Stimulated activated naive CD8-positive, alpha-beta T cell treated with anti-CD3 and anti-CD28 coated beads, Interleukin-15, Interleukin-2, amounts not matched to agents 100 ng/mL and 50 ng/mL, for 24 hours (primary cell): ENCODE measurements at regions not wholly inside any gene's neighbourhood (a gene's known extent, or its start where the extent isn't known, plus 50 kb on each side); places are given as distances from the start of the nearest gene placed in this dataset.

Experiments
- H3K27ac Mint-ChIP-seq: one replicate; pipeline ENCODE4 v1.8.0; 2021; ENCODE audit warnings: mild to moderate bottlenecking, mixed read lengths
- H3K27me3 Mint-ChIP-seq: one replicate; pipeline ENCODE4 v1.8.0; 2021; ENCODE audit warnings: mixed read lengths
- H3K36me3 Mint-ChIP-seq: one replicate; pipeline ENCODE4 v1.8.0; 2021; ENCODE audit warnings: low read depth, mixed read lengths
- H3K4me1 Mint-ChIP-seq: one replicate; pipeline ENCODE4 v1.8.0; 2021; ENCODE audit warnings: low read depth, mixed read lengths
- H3K4me3 Mint-ChIP-seq: one replicate; pipeline ENCODE4 v1.8.0; 2021; ENCODE audit warnings: mild to moderate bottlenecking, mixed read lengths
- H3K9me3 Mint-ChIP-seq: one replicate; pipeline ENCODE4 v1.8.0; 2021; ENCODE audit warnings: mixed read lengths

GRCh38 chr22:47691152-47691895, 928.9 kb downstream of the TBC1D22A start:
- no peaks in the 10 kb centered on the region for H3K4me1 Mint-ChIP-seq
- H3K36me3 Mint-ChIP-seq, result no peaks in the 10 kb centered on the region
- no peak overlapping the region for H3K27ac Mint-ChIP-seq
- H3K4me3 Mint-ChIP-seq, result no peak overlapping the region
- H3K27me3 Mint-ChIP-seq, result peaks cover 5% of the 10 kb centered on the region
- H3K9me3 Mint-ChIP-seq, result no peaks in the 10 kb centered on the region

- Mint-ChIP-seq H3K36me3 (no peaks in the 10 kb centered on the region), H3K27ac (no peak overlapping the region), H3K27me3 (peaks cover 5% of the 10 kb centered on the region), H3K9me3 (no peaks in the 10 kb centered on the region), H3K4me1 (no peaks in the 10 kb centered on the region), H3K4me3 (no peak overlapping the region)
Observed at GRCh38 chr22:47690586-47690985, 928.1 kb downstream of the TBC1D22A start.

GRCh38 chr22:47690166-47690565, 927.7 kb downstream of the TBC1D22A start:
- H3K4me3 Mint-ChIP-seq, result no peak overlapping the region
- H3K27ac Mint-ChIP-seq, result no peak overlapping the region
- no peaks in the 10 kb centered on the region for H3K9me3 Mint-ChIP-seq
- peaks cover 5% of the 10 kb centered on the region for H3K27me3 Mint-ChIP-seq
- H3K36me3 Mint-ChIP-seq, result no peaks in the 10 kb centered on the region
- no peaks in the 10 kb centered on the region for H3K4me1 Mint-ChIP-seq

GRCh38 chr22:47687776-47688175, 925.3 kb downstream of the TBC1D22A start:
- Mint-ChIP-seq H3K27me3 (peaks cover 5% of the 10 kb centered on the region), H3K9me3 (no peaks in the 10 kb centered on the region), H3K27ac (no peak overlapping the region), H3K4me3 (no peak overlapping the region), H3K36me3 (no peaks in the 10 kb centered on the region), H3K4me1 (no peaks in the 10 kb centered on the region)

- H3K4me3 Mint-ChIP-seq, result no peak overlapping the region
- no peaks in the 10 kb centered on the region for H3K36me3 Mint-ChIP-seq
- no peaks in the 10 kb centered on the region for H3K9me3 Mint-ChIP-seq
- H3K27ac Mint-ChIP-seq, result no peak overlapping the region
- no peaks in the 10 kb centered on the region for H3K4me1 Mint-ChIP-seq
- peaks cover 5% of the 10 kb centered on the region for H3K27me3 Mint-ChIP-seq
Observed at GRCh38 chr22:47687346-47687655, 924.9 kb downstream of the TBC1D22A start.

- Mint-ChIP-seq H3K4me3 (no peak overlapping the region), H3K4me1 (no peaks in the 10 kb centered on the region), H3K36me3 (no peaks in the 10 kb centered on the region), H3K27ac (no peak overlapping the region), H3K9me3 (no peaks in the 10 kb centered on the region), H3K27me3 (peaks cover 5% of the 10 kb centered on the region)
Observed at GRCh38 chr22:47686594-47687345, 924.3 kb downstream of the TBC1D22A start.

GRCh38 chr22:47681411-47682165, 919.1 kb downstream of the TBC1D22A start:
- peaks cover 10% of the 10 kb centered on the region for H3K27me3 Mint-ChIP-seq
- no peaks in the 10 kb centered on the region for H3K36me3 Mint-ChIP-seq
- H3K4me1 Mint-ChIP-seq, result no peaks in the 10 kb centered on the region
- H3K4me3 Mint-ChIP-seq, result no peak overlapping the region
- no peaks in the 10 kb centered on the region for H3K9me3 Mint-ChIP-seq
- H3K27ac Mint-ChIP-seq, result no peak overlapping the region

- Mint-ChIP-seq H3K27me3 (peaks cover 10% of the 10 kb centered on the region), H3K27ac (no peak overlapping the region), H3K4me1 (no peaks in the 10 kb centered on the region), H3K36me3 (no peaks in the 10 kb centered on the region), H3K9me3 (no peaks in the 10 kb centered on the region), H3K4me3 (no peak overlapping the region)
Observed at GRCh38 chr22:47678636-47679287, 916.3 kb downstream of the TBC1D22A start.

GRCh38 chr22:47678048-47678447, 915.6 kb downstream of the TBC1D22A start:
- Mint-ChIP-seq H3K36me3 (no peaks in the 10 kb centered on the region), H3K4me1 (no peaks in the 10 kb centered on the region), H3K27me3 (peaks cover 10% of the 10 kb centered on the region), H3K9me3 (no peaks in the 10 kb centered on the region), H3K27ac (no peak overlapping the region), H3K4me3 (no peak overlapping the region)

- Mint-ChIP-seq H3K9me3 (no peaks in the 10 kb centered on the region), H3K4me1 (no peaks in the 10 kb centered on the region), H3K27ac (no peak overlapping the region), H3K4me3 (no peak overlapping the region), H3K27me3 (peaks cover 10% of the 10 kb centered on the region), H3K36me3 (no peaks in the 10 kb centered on the region)
Observed at GRCh38 chr22:47676685-47677084, 914.2 kb downstream of the TBC1D22A start.

- H3K9me3 Mint-ChIP-seq, result peaks cover 2% of the 10 kb centered on the region
- no peak overlapping the region for H3K27ac Mint-ChIP-seq
- no peaks in the 10 kb centered on the region for H3K27me3 Mint-ChIP-seq
- H3K36me3 Mint-ChIP-seq, result no peaks in the 10 kb centered on the region
- H3K4me1 Mint-ChIP-seq, result no peaks in the 10 kb centered on the region
- H3K4me3 Mint-ChIP-seq, result no peak overlapping the region
Observed at GRCh38 chr22:47674600-47674999, 912.1 kb downstream of the TBC1D22A start.

GRCh38 chr22:47673557-47673956, 911.1 kb downstream of the TBC1D22A start:
- Mint-ChIP-seq H3K4me3 (no peak overlapping the region), H3K9me3 (peaks cover 4% of the 10 kb centered on the region), H3K27ac (no peak overlapping the region), H3K27me3 (no peaks in the 10 kb centered on the region), H3K4me1 (no peaks in the 10 kb centered on the region), H3K36me3 (no peaks in the 10 kb centered on the region)

- Mint-ChIP-seq H3K27me3 (no peaks in the 10 kb centered on the region), H3K9me3 (peaks cover 4% of the 10 kb centered on the region), H3K4me3 (no peak overlapping the region), H3K4me1 (no peaks in the 10 kb centered on the region), H3K36me3 (no peaks in the 10 kb centered on the region), H3K27ac (no peak overlapping the region)
Observed at GRCh38 chr22:47672526-47672925, 910.1 kb downstream of the TBC1D22A start.

- H3K9me3 Mint-ChIP-seq, result peaks cover 4% of the 10 kb centered on the region
- H3K36me3 Mint-ChIP-seq, result no peaks in the 10 kb centered on the region
- no peak overlapping the region for H3K4me3 Mint-ChIP-seq
- H3K27me3 Mint-ChIP-seq, result peaks cover 6% of the 10 kb centered on the region
- no peaks in the 10 kb centered on the region for H3K4me1 Mint-ChIP-seq
- H3K27ac Mint-ChIP-seq, result no peak overlapping the region
Observed at GRCh38 chr22:47665151-47665550, 902.7 kb downstream of the TBC1D22A start.
